NB4 (cell line): ENCODE measurements at regions not wholly inside any gene's neighbourhood (a gene's known extent, or its start where the extent isn't known, plus 50 kb on each side); places are given as distances from the start of the nearest gene placed in this dataset.

Experiments
- MYC ChIP-seq: IDR thresholded peaks from 2 replicates; pipeline ENCODE4 v1.6.1; 2011; ENCODE audit warnings: low read depth, low read length
- POLR2A ChIP-seq: IDR thresholded peaks from 2 replicates; pipeline ENCODE4 v1.6.1; 2011; ENCODE audit warnings: mild to moderate bottlenecking; ENCODE audit not compliant: insufficient read length; ENCODE audit errors: extremely low read depth
- TF ChIP-seq, protein P1 (sequence below): IDR thresholded peaks from one replicate; pipeline ENCODE4 v1.5.1; 2012; ENCODE audit warnings: low read depth, low read length

DNA sequence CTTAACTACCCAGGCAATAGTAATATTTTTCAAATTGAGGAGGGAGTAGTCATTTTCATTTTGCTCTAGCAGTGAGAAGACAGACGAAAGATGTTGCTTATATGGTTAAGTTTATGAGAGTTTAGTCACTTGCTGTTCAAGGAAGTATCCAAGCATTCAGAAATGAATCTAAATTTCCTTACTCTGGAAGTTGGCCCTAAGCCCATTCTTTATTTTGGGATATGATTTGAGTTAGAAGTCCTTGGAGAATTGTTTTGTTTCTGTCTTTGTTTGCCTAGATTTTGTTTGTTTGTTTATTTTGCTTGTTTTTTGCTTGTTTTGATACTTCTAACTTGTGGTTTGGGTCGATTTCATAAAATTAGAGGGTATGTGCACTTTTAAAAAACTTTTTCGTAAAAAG is 146.4 kb upstream of the FGF10 start:
- TF ChIP-seq, protein P1, sequence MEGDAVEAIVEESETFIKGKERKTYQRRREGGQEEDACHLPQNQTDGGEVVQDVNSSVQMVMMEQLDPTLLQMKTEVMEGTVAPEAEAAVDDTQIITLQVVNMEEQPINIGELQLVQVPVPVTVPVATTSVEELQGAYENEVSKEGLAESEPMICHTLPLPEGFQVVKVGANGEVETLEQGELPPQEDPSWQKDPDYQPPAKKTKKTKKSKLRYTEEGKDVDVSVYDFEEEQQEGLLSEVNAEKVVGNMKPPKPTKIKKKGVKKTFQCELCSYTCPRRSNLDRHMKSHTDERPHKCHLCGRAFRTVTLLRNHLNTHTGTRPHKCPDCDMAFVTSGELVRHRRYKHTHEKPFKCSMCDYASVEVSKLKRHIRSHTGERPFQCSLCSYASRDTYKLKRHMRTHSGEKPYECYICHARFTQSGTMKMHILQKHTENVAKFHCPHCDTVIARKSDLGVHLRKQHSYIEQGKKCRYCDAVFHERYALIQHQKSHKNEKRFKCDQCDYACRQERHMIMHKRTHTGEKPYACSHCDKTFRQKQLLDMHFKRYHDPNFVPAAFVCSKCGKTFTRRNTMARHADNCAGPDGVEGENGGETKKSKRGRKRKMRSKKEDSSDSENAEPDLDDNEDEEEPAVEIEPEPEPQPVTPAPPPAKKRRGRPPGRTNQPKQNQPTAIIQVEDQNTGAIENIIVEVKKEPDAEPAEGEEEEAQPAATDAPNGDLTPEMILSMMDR = no peak
- TF ChIP-seq POLR2A (no peak), MYC (no peak)
